Muscle layer of colon (tissue), 2 donors: ENCODE measurements at regions not wholly inside any gene's neighbourhood (a gene's known extent, or its start where the extent isn't known, plus 50 kb on each side); places are given as distances from the start of the nearest gene placed in this dataset.

Experiments
- H3K27ac ChIP-seq: one replicate; pipeline ENCODE4 v1.7.0; 2013; ENCODE audit warnings: low read depth, mild to moderate bottlenecking, low read length, moderate library complexity
- H3K27me3 ChIP-seq, 2 donors: one replicate each; pipeline ENCODE4 v1.7.0; 2013; ENCODE audit warnings: low read length in 2 of 2, mild to moderate bottlenecking in 2 of 2; ENCODE audit not compliant: insufficient read depth in 2 of 2, control insufficient read depth in 1 of 2
- H3K36me3 ChIP-seq: one replicate; pipeline ENCODE4 v1.7.0; 2013; ENCODE audit warnings: mild to moderate bottlenecking, low read length; ENCODE audit not compliant: insufficient read depth
- H3K4me1 ChIP-seq: one replicate; pipeline ENCODE4 v1.7.0; 2013; ENCODE audit warnings: mild to moderate bottlenecking, low read length; ENCODE audit not compliant: insufficient read depth
- H3K4me3 ChIP-seq, 2 donors: one replicate each; pipeline ENCODE4 v1.7.0; 2013; ENCODE audit warnings: low read length in 2 of 2, low read depth in 1 of 2, mild to moderate bottlenecking in 1 of 2, moderate library complexity in 1 of 2
- H3K9ac ChIP-seq: one replicate; pipeline ENCODE4 v1.7.0; 2013; ENCODE audit warnings: low read length
- H3K9me3 ChIP-seq: one replicate; pipeline ENCODE4 v1.7.0; 2013; ENCODE audit warnings: mild to moderate bottlenecking, low read length
- donor health status: abdominal sarcoma.
- donor health status: Adenocarcinoma of cecum.

DNA sequence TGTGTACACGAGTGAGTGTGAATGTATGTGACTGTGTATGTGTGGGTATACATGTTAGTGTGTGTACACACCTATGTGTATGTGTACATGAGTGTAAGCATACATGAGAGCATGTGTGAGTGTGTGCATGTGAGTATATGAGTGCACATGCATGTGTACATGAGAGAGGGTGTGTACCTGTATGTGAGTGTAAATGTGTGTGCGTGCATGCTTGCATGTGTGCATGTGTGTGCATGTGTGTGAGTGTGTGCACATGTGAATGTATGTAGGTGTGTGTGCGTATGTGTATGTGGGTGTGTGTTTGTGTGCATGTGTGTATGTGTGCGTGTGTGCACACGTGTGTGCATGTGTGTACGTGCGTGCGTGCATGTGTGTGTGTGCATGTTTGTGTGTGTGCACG, 183.4 kb downstream of the BMP7 start:
- H3K4me3 ChIP-seq, result no peak overlapping the region
- H3K27ac ChIP-seq, result no peak overlapping the region
- H3K9me3 ChIP-seq, result peaks cover 9% of the 10 kb centered on the region
- no peaks in the 10 kb centered on the region for H3K36me3 ChIP-seq
- H3K27me3 ChIP-seq, result no peaks in the 10 kb centered on the region
- no peaks in the 10 kb centered on the region for H3K4me1 ChIP-seq
- no peak overlapping the region for H3K9ac ChIP-seq

DNA sequence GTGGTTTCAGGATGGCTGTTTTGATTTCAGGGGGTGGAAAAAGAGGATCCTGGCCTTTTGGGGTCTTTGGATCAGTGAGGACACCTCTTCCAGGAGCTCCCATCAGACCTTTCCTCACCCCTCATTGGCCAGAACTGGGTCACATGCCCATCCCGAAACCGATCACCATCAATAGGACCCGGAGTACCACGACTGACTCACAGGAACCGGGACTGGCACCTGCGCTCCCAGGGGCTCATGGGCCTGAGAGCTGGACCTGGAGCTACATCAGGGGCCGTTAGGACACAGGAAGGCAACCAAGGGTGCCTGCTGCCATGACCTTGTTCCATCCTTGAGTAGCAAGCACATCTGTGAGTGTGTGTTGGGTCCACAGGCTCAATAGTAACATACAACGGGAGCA, 180.4 kb downstream of the BMP7 start:
- Histone ChIP-seq H3K4me3 (no peak overlapping the region), H3K4me1 (no peaks in the 10 kb centered on the region), H3K9ac (no peak overlapping the region), H3K27me3 (no peaks in the 10 kb centered on the region), H3K36me3 (no peaks in the 10 kb centered on the region), H3K9me3 (no peaks in the 10 kb centered on the region), H3K27ac (no peak overlapping the region)

DNA sequence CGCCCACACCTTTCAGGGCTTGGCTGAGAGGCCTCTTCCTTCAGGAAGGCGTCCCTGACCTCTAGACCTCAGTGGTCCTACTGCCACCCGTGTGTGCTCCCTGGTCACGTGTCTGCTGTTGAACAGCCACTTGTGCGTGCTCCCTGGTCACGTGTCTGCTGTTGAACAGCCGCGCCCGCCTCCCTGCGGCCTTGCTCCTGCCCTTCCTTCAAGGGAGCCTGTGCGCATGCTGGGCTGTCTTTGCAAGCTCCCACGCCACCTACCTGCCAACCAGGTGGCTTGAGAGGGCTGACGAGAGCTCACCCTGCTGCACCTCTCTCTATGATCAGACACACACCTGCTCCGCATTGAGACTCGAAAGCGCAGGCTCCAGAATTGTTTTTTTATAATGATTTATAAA, 179.3 kb downstream of the BMP7 start:
- Histone ChIP-seq H3K9ac (no peak overlapping the region), H3K9me3 (no peaks in the 10 kb centered on the region), H3K27me3 (no peaks in the 10 kb centered on the region), H3K27ac (no peak overlapping the region), H3K4me3 (no peak overlapping the region), H3K4me1 (no peaks in the 10 kb centered on the region), H3K36me3 (no peaks in the 10 kb centered on the region)

DNA sequence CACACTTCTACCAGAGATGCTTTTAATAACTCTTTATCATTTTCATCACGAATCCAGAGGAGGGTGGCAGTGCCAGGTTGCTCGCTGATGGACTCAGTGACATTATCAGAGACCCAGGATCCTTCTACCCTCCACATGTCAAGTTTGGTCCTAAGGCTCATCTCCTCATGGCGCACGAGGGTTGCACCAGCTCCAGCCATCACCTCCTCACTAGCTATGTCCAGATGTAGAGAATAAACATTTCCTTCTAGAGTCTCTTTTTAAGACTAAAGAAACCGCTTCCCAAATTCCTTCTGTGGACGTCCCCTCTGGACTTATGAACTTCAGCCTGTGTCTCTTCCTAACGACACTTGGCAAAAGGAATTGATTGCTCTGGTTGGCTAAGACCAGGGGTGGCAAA, 178.7 kb downstream of the BMP7 start:
- no peak overlapping the region for H3K27ac ChIP-seq
- H3K27me3 ChIP-seq, result no peaks in the 10 kb centered on the region
- no peaks in the 10 kb centered on the region for H3K36me3 ChIP-seq

DNA sequence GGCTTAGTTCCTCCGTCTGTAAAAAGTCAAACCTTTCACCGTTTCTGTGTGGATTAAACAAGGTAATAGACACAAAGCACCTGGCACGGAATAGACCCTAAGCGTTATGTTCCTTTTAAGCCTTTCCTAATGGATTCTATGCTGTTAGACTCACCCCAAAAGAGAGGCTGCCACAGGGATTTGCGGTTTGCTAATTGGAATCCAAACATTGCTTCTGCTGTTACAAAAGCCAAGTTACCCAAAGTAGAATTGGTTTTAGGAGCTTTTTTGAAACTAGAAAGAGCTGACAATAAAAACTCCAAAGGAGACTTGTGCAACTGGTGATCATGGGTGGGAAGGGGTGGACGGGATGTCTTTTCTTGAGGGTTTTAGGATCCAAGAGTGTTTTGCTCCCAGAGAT, 178.0 kb downstream of the BMP7 start:
- H3K27me3 ChIP-seq, result no peaks in the 10 kb centered on the region
- no peaks in the 10 kb centered on the region for H3K9me3 ChIP-seq
- no peaks in the 10 kb centered on the region for H3K4me1 ChIP-seq
- H3K27ac ChIP-seq, result no peak overlapping the region
- H3K4me3 ChIP-seq, result no peak overlapping the region
- H3K9ac ChIP-seq, result no peak overlapping the region
- H3K36me3 ChIP-seq, result no peaks in the 10 kb centered on the region

More for the DNA sequence above, 178.7 kb downstream of the BMP7 start:
- Histone ChIP-seq H3K9me3 (no peaks in the 10 kb centered on the region), H3K4me1 (no peaks in the 10 kb centered on the region), H3K4me3 (no peak overlapping the region), H3K9ac (no peak overlapping the region)

DNA sequence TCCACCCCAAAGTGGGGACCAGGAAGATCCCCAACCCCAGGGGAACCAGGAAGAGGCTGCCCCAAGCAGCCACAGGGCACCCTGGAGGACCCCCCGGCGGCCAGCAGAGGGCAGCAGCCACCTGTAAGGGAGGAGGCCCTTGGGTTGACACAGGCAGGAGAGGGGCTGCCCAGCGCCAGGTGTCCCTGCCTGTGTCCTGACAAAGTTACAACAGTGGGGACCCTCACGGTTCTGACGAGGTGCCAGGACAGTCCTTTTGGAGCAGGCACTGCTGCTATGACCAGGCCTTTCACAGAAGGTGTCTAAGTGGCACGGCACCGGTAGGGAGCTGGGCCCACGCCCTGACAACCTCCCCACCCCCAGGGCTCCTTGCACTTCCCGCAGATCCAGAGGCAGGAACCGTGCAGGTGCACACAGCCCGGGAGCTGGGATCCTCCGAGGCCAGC, 176.7 kb downstream of the BMP7 start:
- Histone ChIP-seq H3K4me3 (no peak overlapping the region), H3K9me3 (no peaks in the 10 kb centered on the region), H3K27ac (no peak overlapping the region), H3K9ac (no peak overlapping the region), H3K36me3 (no peaks in the 10 kb centered on the region), H3K4me1 (no peaks in the 10 kb centered on the region), H3K27me3 (no peaks in the 10 kb centered on the region)

DNA sequence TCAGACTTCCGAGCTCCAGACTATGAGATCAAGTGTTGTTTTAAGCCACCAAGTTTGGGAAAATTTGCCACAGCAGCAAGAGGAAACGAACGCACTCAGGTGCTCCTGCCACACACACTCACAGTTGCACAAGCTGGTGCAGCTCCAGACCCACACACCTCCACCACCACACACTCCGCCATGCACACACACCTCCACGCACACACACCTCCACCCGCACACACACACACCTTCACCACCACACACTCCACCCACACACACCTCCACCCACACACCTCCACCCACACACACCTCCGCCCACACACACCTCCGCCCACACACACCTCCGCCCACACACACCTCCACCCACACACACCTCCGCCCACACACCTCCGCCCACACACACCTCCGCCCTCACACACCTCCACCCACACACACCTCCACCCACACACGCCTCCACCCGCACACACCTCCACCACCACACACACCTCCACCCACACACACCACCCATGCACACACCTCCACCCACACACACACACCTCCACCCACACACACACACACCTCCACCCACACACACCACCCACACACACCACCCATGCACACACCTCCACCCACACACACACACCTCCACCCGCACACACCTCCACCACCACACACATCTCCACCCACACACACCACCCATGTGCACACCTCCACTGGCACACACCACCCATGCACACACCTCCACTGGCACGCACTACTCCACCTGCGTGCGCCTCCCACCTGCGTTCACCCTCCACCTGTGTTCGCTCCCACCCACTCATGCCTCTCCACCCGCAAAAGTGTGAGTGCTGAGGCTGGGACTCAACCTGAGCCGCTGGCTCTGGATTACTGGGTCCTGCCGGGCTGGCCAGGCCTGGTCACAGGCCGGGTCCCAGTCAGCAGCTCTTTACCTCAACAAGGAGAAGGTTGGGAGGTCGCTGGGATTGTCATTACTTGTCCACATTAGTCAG, 175.6 kb downstream of the BMP7 start:
- Histone ChIP-seq H3K4me3 (no peak overlapping the region), H3K27me3 (no peaks in the 10 kb centered on the region)

DNA sequence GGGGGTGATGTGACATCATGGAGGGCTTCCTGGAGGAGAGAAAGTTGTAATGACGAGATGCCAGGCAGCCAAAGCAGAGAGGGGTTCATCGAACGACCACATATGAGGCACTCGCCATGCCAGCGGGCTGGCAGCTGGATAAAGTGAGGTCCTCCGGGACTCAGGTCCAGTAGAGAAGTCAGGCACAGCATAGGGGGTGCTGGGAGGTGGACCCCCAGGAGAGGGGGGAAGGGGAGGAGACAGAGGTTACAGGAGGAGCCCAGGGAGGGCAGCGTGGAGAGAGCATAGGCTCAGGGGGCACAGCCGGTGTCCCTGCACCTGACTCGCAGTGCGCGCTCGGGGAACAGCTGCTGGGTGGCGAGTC, 174.7 kb downstream of the BMP7 start:
- no peaks in the 10 kb centered on the region for H3K27me3 ChIP-seq
- no peak overlapping the region for H3K27ac ChIP-seq
- H3K9ac ChIP-seq, result no peak overlapping the region
- H3K4me3 ChIP-seq, result no peak overlapping the region
- H3K36me3 ChIP-seq, result no peaks in the 10 kb centered on the region
- no peaks in the 10 kb centered on the region for H3K4me1 ChIP-seq
- H3K9me3 ChIP-seq, result no peaks in the 10 kb centered on the region

More for the DNA sequence above, 175.6 kb downstream of the BMP7 start:
- Histone ChIP-seq H3K9ac (no peak overlapping the region), H3K4me1 (no peaks in the 10 kb centered on the region), H3K27ac (no peak overlapping the region), H3K36me3 (no peaks in the 10 kb centered on the region), H3K9me3 (no peaks in the 10 kb centered on the region)

DNA sequence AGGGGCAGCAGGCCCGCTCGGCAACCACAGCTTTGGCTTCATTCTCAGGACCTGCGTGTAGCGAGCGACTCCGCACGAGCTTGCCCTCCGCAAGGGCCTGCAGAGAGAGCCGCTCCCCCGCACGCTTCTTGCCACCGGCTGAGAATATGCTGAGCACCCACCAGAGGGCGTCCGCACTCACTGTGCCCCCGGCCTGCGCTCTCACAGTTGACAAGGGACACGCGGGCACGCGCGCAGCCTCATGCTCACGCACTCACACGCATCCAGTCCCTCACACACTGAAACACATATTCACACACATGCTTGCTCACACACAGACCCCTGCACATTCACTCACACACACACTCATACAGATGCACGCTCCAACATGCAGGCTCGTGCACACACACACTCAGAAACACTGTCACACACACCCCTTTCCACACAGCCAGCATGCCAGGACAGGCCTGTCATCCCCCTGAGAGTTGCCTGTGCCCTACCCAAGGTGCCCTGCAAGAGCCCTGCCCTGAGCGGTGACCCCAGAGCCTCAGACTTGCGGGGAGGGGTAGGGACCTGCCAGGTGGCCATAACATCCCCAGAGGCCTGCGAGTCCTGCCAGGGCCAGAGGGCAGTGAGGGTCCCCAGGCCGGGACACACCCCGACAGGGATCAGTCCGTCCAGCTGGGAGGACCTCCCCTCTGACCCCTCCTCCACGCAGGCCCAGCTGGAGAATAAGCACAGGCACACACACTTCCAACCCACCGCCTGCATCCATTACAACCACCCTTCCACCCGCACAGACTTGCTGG, 174.1 kb downstream of the BMP7 start:
- H3K27me3 ChIP-seq, result no peaks in the 10 kb centered on the region
- H3K36me3 ChIP-seq, result no peaks in the 10 kb centered on the region
- no peak overlapping the region for H3K9ac ChIP-seq
- no peaks in the 10 kb centered on the region for H3K4me1 ChIP-seq
- no peaks in the 10 kb centered on the region for H3K9me3 ChIP-seq
- no peak overlapping the region for H3K4me3 ChIP-seq
- H3K27ac ChIP-seq, result no peak overlapping the region

DNA sequence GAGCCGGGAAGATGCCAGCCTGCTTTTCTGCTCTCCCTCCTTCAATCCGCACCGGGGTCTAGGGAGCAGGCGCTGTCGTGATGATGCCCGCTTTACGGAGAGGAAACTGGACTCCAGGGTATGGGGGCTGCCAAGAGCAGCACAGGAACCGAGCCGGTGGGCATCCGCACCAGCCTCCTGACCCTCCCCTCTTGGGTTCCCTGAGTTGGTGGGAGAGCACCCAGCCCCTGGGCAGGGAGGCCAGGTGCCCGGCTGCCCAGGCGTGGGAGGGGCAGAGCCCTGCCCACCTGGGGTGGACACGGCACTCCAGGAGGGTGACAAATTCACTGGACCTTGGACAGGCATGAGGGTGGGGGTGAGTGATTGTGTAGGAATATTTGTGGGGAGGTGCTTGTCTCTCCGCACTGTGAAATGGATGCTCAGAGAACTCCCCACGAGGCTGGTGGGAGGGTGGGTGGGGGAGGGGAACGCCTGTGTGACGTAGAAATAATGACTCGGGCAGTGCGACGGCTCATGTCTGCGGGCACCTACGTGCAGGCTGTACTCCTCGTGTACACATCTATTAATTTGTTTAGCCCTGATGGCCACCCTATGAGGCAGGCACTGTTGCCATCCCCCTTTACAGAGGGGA, 173.4 kb downstream of the BMP7 start:
- Histone ChIP-seq H3K36me3 (no peaks in the 10 kb centered on the region), H3K4me1 (no peaks in the 10 kb centered on the region), H3K4me3 (no peak overlapping the region), H3K27me3 (no peaks in the 10 kb centered on the region), H3K9me3 (no peaks in the 10 kb centered on the region), H3K9ac (no peak overlapping the region), H3K27ac (no peak overlapping the region)

DNA sequence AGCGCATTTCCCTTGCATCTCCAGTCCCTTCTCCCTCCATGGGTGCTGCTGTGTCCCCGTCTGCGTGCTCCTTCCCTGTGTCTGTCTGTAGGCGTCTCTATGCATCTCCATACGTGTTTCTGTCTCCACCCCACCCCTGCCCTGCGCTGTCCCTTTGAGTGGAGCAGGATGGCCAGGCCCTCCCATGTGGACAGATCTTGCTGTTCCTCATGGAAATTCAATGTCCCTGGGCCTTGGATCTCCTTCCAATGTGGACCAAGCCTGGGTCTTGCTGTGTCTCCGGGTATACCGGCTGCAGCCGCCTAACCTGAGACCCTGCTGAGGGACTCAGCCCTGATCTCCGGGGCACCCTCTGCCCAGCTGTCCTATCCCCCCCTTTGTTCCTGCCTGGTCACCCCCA, 172.7 kb downstream of the BMP7 start:
- Histone ChIP-seq H3K27ac (no peak overlapping the region), H3K9me3 (no peaks in the 10 kb centered on the region), H3K36me3 (no peaks in the 10 kb centered on the region), H3K4me1 (no peaks in the 10 kb centered on the region), H3K4me3 (no peak overlapping the region), H3K27me3 (no peaks in the 10 kb centered on the region), H3K9ac (no peak overlapping the region)
